ENCODE measurements at regions not wholly inside any gene's neighbourhood (a gene's known extent, or its start where the extent isn't known, plus 50 kb on each side); places are given as distances from the start of the nearest gene placed in this dataset.

DNA sequence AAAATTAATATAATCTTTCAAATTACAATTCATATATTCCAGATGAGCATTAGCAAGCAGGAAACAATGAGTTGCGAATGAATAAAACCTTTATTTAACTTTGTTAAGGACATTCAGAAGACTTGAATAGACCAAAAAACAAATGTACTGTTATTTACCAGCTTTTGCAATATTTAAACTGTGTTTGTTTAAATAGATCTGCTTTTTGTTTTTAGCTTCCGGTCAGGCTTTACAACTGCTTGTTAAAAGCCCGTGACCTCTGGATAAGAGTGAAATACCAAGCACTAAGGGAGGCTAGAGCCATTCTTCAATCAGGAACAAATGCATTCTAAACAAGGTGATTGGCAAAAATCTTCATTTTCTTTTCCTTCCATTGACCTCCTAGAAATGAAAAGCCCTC, 184.9 kb upstream of the GNAI1 start:
- H3K27me3 ChIP-seq (ENCODE audit: control insufficient read depth, insufficient read depth, low read length) = no peaks in the 10 kb centered on the region
- ATAC-seq (ENCODE audit: low read depth in 2 of 2) (no peak), DNase-seq (no peak)
- H3K4me3 ChIP-seq (ENCODE audit: low read depth, low read length) = no peak overlapping the region
- no peaks in the 10 kb centered on the region for H3K27me3 Mint-ChIP-seq
- no peak overlapping the region for H3K27ac Mint-ChIP-seq
- H3K4me3 Mint-ChIP-seq = no peak overlapping the region
- H3K36me3 ChIP-seq (ENCODE audit: control insufficient read depth, insufficient read depth, low read length) = no peaks in the 10 kb centered on the region
- H3K4me1 Mint-ChIP-seq = no peaks in the 10 kb centered on the region
- no peaks in the 10 kb centered on the region for H3K9me3 ChIP-seq (ENCODE audit: control insufficient read depth in 2 of 2, low read length in 2 of 2)
- H3K27ac ChIP-seq (ENCODE audit: insufficient read depth, low read length, poor library complexity, severe bottlenecking) = no peak overlapping the region
- no peaks in the 10 kb centered on the region for H3K36me3 Mint-ChIP-seq
- H3K9me3 Mint-ChIP-seq = peaks cover 2 to 15% (median 9%) of the 10 kb centered on the region in 7 donors
- H3K4me1 ChIP-seq (ENCODE audit: control insufficient read depth, insufficient read depth, low read length, poor library complexity, severe bottlenecking) = no peaks in the 10 kb centered on the region

- H3K27ac ChIP-seq (ENCODE audit: insufficient read depth, low read length, poor library complexity, severe bottlenecking) = no peak overlapping the region
- Mint-ChIP-seq H3K9me3 (peaks cover 0 to 8% (median 6%) of the 10 kb centered on the region in 7 donors), H3K27ac (no peak overlapping the region), H3K27me3 (no peaks in the 10 kb centered on the region), H3K4me1 (peaks cover 0 to 4% (median 0%) of the 10 kb centered on the region in 4 donors), H3K4me3 (no peak overlapping the region), H3K36me3 (peaks cover 2% of the 10 kb centered on the region)
- no peaks in the 10 kb centered on the region for H3K36me3 ChIP-seq (ENCODE audit: control insufficient read depth, insufficient read depth, low read length)
- H3K4me3 ChIP-seq (ENCODE audit: low read depth, low read length) = no peak overlapping the region
- DNase-seq = no peak
- no peaks in the 10 kb centered on the region for H3K9me3 ChIP-seq (ENCODE audit: control insufficient read depth in 2 of 2, low read length in 2 of 2)
- no peaks in the 10 kb centered on the region for H3K27me3 ChIP-seq (ENCODE audit: control insufficient read depth, insufficient read depth, low read length)
- no peak for ATAC-seq (ENCODE audit: low read depth in 2 of 2)
- H3K4me1 ChIP-seq (ENCODE audit: control insufficient read depth, insufficient read depth, low read length, poor library complexity, severe bottlenecking) = no peaks in the 10 kb centered on the region
Observed at GRCh38 chr7:79936281-79936983, 198.2 kb upstream of the GNAI1 start.

- Histone ChIP-seq H3K27me3 (ENCODE audit: control insufficient read depth, insufficient read depth, low read length) (no peaks in the 10 kb centered on the region), H3K4me3 (ENCODE audit: low read depth, low read length) (no peak overlapping the region), H3K4me1 (ENCODE audit: control insufficient read depth, insufficient read depth, low read length, poor library complexity, severe bottlenecking) (no peaks in the 10 kb centered on the region), H3K27ac (ENCODE audit: insufficient read depth, low read length, poor library complexity, severe bottlenecking) (no peak overlapping the region), H3K9me3 (ENCODE audit: control insufficient read depth in 2 of 2, low read length in 2 of 2) (no peaks in the 10 kb centered on the region), H3K36me3 (ENCODE audit: control insufficient read depth, insufficient read depth, low read length) (no peaks in the 10 kb centered on the region)
- Mint-ChIP-seq H3K4me1 (peaks cover 0 to 4% (median 0%) of the 10 kb centered on the region in 4 donors), H3K27me3 (no peaks in the 10 kb centered on the region), H3K9me3 (peaks cover 0 to 8% (median 5%) of the 10 kb centered on the region in 7 donors), H3K4me3 (no peak overlapping the region), H3K27ac (no peak overlapping the region), H3K36me3 (no peaks in the 10 kb centered on the region)
- ATAC-seq (ENCODE audit: low read depth in 2 of 2) = no peak
- no peak for DNase-seq
Observed at GRCh38 chr7:79934727-79935126, 199.9 kb upstream of the GNAI1 start.

DNA sequence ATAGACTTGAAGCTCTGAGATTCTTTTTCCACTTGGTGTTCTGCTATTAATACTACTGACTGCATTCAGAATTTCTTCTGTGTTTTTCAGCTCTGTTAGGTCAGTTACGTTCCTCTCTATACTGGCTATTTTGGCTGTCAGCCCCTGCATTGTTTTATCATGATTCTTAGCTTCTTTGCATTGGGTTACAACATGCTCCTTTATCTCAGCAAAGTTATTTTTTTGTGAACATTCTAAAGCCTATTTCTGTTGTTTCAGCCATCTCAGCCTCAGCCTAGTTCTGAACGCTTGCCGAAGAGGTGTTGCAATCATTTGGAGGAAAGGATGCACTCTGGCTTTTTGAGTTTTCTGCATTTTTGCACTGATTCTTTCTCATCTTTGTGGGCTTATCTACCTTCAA, 201.5 kb upstream of the GNAI1 start:
- H3K27ac ChIP-seq (ENCODE audit: insufficient read depth, low read length, poor library complexity, severe bottlenecking) = no peak overlapping the region

DNA sequence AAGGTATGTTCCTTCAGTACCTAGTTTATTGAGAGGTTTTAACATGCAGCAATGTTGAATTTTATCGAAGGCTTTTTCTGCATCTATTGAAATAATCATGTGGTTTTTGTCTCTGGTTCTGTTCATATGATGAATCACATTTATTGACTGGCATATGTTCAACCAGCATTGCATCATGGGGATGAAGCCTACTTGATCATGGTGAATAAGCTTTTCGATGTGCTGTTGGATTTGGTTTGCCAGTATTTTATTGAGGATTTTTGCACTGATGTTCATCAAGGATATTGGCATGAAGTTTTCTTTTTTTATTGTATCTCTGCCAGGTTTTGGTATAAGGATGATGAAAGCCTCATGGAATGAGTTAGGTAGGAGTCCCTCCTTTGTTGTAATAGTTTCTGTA, 204.0 kb upstream of the GNAI1 start:
- peaks cover 0 to 4% (median 0%) of the 10 kb centered on the region in 4 donors for H3K4me1 Mint-ChIP-seq
- no peak overlapping the region for H3K4me3 Mint-ChIP-seq
- Histone ChIP-seq H3K27me3 (ENCODE audit: control insufficient read depth, insufficient read depth, low read length) (no peaks in the 10 kb centered on the region), H3K9me3 (ENCODE audit: control insufficient read depth in 2 of 2, low read length in 2 of 2) (no peaks in the 10 kb centered on the region), H3K4me3 (ENCODE audit: low read depth, low read length) (no peak overlapping the region), H3K27ac (ENCODE audit: insufficient read depth, low read length, poor library complexity, severe bottlenecking) (no peak overlapping the region), H3K4me1 (ENCODE audit: control insufficient read depth, insufficient read depth, low read length, poor library complexity, severe bottlenecking) (no peaks in the 10 kb centered on the region), H3K36me3 (ENCODE audit: control insufficient read depth, insufficient read depth, low read length) (no peaks in the 10 kb centered on the region)
- peaks cover 0 to 7% (median 2%) of the 10 kb centered on the region in 7 donors for H3K9me3 Mint-ChIP-seq
- no peaks in the 10 kb centered on the region for H3K36me3 Mint-ChIP-seq
- ATAC-seq (ENCODE audit: low read depth in 2 of 2) (no peak), DNase-seq (no peak)
- no peak overlapping the region for H3K27ac Mint-ChIP-seq
- H3K27me3 Mint-ChIP-seq = no peaks in the 10 kb centered on the region

More for the DNA sequence above, 201.5 kb upstream of the GNAI1 start:
- Histone ChIP-seq H3K36me3 (ENCODE audit: control insufficient read depth, insufficient read depth, low read length) (no peaks in the 10 kb centered on the region), H3K4me3 (ENCODE audit: low read depth, low read length) (no peak overlapping the region), H3K9me3 (ENCODE audit: control insufficient read depth in 2 of 2, low read length in 2 of 2) (no peaks in the 10 kb centered on the region), H3K4me1 (ENCODE audit: control insufficient read depth, insufficient read depth, low read length, poor library complexity, severe bottlenecking) (no peaks in the 10 kb centered on the region), H3K27me3 (ENCODE audit: control insufficient read depth, insufficient read depth, low read length) (no peaks in the 10 kb centered on the region)
- no peak overlapping the region for H3K27ac Mint-ChIP-seq
- ATAC-seq (ENCODE audit: low read depth in 2 of 2) (no peak), DNase-seq (no peak)
- H3K9me3 Mint-ChIP-seq = peaks cover 0 to 8% (median 5%) of the 10 kb centered on the region in 7 donors
- no peaks in the 10 kb centered on the region for H3K27me3 Mint-ChIP-seq
- H3K36me3 Mint-ChIP-seq = no peaks in the 10 kb centered on the region
- H3K4me1 Mint-ChIP-seq = peaks cover 0 to 4% (median 0%) of the 10 kb centered on the region in 4 donors
- no peak overlapping the region for H3K4me3 Mint-ChIP-seq

DNA sequence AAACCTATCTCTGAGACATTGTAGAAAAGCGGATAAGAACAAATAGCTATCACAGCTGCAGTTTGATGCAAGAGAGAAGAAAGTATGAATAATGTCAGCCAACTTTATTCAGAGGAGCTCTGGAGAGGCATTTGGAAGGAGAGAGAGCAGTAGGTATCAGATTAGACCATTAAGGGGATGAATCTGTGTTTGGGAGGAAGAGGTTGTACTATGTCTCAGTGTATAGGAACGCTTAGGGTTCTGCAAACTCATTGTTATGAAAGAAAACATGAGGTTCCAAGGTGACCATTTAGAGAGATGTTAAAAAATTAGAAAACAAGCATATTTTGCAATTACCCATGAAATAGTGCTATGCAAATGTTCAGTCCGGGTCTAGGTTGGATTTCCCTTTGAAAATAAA, 207.5 kb upstream of the GNAI1 start:
- H3K4me1 ChIP-seq (ENCODE audit: control insufficient read depth, insufficient read depth, low read length, poor library complexity, severe bottlenecking) = no peaks in the 10 kb centered on the region
- no peaks in the 10 kb centered on the region for H3K27me3 ChIP-seq (ENCODE audit: control insufficient read depth, insufficient read depth, low read length)
- H3K36me3 ChIP-seq (ENCODE audit: control insufficient read depth, insufficient read depth, low read length) = no peaks in the 10 kb centered on the region
- H3K27me3 Mint-ChIP-seq = no peaks in the 10 kb centered on the region
- H3K27ac Mint-ChIP-seq = no peak overlapping the region
- H3K4me1 Mint-ChIP-seq = peaks cover 0 to 5% (median under 1%) of the 10 kb centered on the region in 4 donors
- no peak overlapping the region for H3K4me3 Mint-ChIP-seq
- no peak for ATAC-seq (ENCODE audit: low read depth in 2 of 2)
- H3K4me3 ChIP-seq (ENCODE audit: low read depth, low read length) = no peak overlapping the region
- H3K36me3 Mint-ChIP-seq = no peaks in the 10 kb centered on the region
- peaks cover 3 to 9% of the 10 kb centered on the region in 2 experiments for H3K9me3 ChIP-seq (ENCODE audit: control insufficient read depth in 2 of 2, low read length in 2 of 2)
- no peak overlapping the region for H3K27ac ChIP-seq (ENCODE audit: insufficient read depth, low read length, poor library complexity, severe bottlenecking)
- no peak for DNase-seq
- H3K9me3 Mint-ChIP-seq = peaks cover 2 to 12% (median 7%) of the 10 kb centered on the region in 7 donors

- Mint-ChIP-seq H3K27ac (no peak overlapping the region), H3K4me3 (no peak overlapping the region), H3K9me3 (peaks cover 2 to 10% (median 4%) of the 10 kb centered on the region in 7 donors), H3K36me3 (no peaks in the 10 kb centered on the region), H3K4me1 (peaks cover 0 to 5% (median 0%) of the 10 kb centered on the region in 4 donors), H3K27me3 (no peaks in the 10 kb centered on the region)
- no peaks in the 10 kb centered on the region for H3K4me1 ChIP-seq (ENCODE audit: control insufficient read depth, insufficient read depth, low read length, poor library complexity, severe bottlenecking)
- peaks cover 3 to 10% of the 10 kb centered on the region in 2 experiments for H3K9me3 ChIP-seq (ENCODE audit: control insufficient read depth in 2 of 2, low read length in 2 of 2)
- no peak for ATAC-seq (ENCODE audit: low read depth in 2 of 2)
- no peak for DNase-seq
- no peaks in the 10 kb centered on the region for H3K27me3 ChIP-seq (ENCODE audit: control insufficient read depth, insufficient read depth, low read length)
- H3K4me3 ChIP-seq (ENCODE audit: low read depth, low read length) = no peak overlapping the region
- no peaks in the 10 kb centered on the region for H3K36me3 ChIP-seq (ENCODE audit: control insufficient read depth, insufficient read depth, low read length)
- no peak overlapping the region for H3K27ac ChIP-seq (ENCODE audit: insufficient read depth, low read length, poor library complexity, severe bottlenecking)
Observed at GRCh38 chr7:79923953-79924352, 210.7 kb upstream of the GNAI1 start.

DNA sequence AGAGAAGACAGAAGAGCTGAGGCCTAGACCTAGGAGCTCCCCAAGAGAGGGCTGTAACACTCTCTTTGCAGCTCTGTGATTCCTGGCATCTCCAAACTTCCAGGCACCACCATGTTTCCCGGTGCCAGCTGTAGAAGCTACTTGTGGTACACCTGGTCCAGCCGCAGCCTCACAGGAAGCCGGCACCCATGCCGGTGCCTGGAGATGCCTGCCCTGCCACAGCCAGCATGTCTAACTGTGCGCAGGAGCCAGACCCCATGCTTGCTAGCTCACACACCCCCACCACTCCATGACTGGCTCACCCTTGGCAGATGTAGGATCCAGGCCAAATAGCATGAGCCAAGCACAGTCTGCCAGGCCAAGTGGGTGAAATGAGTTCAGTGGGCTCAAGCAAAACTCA, 211.7 kb upstream of the GNAI1 start:
- H3K4me1 ChIP-seq (ENCODE audit: control insufficient read depth, insufficient read depth, low read length, poor library complexity, severe bottlenecking) = no peaks in the 10 kb centered on the region
- H3K4me3 ChIP-seq (ENCODE audit: low read depth, low read length) = no peak overlapping the region
- H3K9me3 ChIP-seq (ENCODE audit: control insufficient read depth in 2 of 2, low read length in 2 of 2) = peaks cover 3 to 10% of the 10 kb centered on the region in 2 experiments
- Mint-ChIP-seq H3K36me3 (no peaks in the 10 kb centered on the region), H3K27me3 (no peaks in the 10 kb centered on the region), H3K4me1 (peaks cover 0 to 5% (median 0%) of the 10 kb centered on the region in 4 donors), H3K4me3 (no peak overlapping the region), H3K27ac (no peak overlapping the region), H3K9me3 (peaks cover 2 to 11% (median 4%) of the 10 kb centered on the region in 7 donors)
- ATAC-seq (ENCODE audit: low read depth in 2 of 2) (no peak), DNase-seq (no peak)
- no peaks in the 10 kb centered on the region for H3K36me3 ChIP-seq (ENCODE audit: control insufficient read depth, insufficient read depth, low read length)
- H3K27ac ChIP-seq (ENCODE audit: insufficient read depth, low read length, poor library complexity, severe bottlenecking) = no peak overlapping the region
- H3K27me3 ChIP-seq (ENCODE audit: control insufficient read depth, insufficient read depth, low read length) = no peaks in the 10 kb centered on the region
